HG02884 (cell line): ENCODE measurements at regions not wholly inside any gene's neighbourhood (a gene's known extent, or its start where the extent isn't known, plus 50 kb on each side); places are given as distances from the start of the nearest gene placed in this dataset.

Experiments
- ATAC-seq: cut with Tn5 transposase; IDR thresholded peaks from one replicate; pipeline ENCODE4 v1.9.1; 2021; ENCODE audit warnings: mild to moderate bottlenecking, moderate library complexity; ENCODE audit not compliant: unreplicated experiment

DNA sequence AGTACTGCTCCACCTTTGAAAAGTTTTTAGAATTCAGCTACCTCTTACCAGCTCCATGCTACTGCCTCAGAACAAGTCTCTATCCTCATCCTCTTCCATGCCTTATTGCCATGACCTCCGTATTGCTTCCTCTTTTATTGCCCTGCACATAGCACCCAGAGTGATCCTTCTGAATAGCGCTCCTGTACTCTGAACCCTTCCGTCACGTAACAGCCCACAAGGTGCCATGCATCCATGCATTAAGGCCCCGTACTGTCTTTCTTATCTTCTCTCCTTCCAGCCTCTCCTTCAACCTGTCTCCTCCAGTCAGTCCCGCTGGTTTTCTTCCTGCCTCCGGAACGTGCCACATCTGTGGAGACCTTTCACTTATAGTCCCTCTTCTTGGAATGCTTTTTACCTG is 273.3 kb upstream of the SEMA6A start:
- ATAC-seq: no peak

DNA sequence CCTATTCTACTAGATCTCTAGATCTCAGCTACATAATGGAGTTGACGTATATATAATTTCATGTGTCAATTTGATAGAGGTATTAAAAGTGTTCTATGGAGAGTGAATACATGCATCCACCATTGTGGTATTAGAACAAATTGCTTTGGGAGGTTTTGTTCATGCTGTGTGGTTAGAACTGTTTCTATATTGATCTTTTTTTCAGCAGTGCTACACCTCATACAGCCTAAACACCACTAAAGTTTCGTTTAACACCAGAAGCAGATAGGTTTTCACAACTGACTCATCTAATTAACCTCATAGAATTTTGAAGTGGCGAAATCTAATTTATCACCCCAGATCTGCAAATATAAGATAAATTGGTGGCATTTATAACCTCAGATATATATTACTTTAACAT is 269.4 kb upstream of the SEMA6A start:
- ATAC-seq: no peak

DNA sequence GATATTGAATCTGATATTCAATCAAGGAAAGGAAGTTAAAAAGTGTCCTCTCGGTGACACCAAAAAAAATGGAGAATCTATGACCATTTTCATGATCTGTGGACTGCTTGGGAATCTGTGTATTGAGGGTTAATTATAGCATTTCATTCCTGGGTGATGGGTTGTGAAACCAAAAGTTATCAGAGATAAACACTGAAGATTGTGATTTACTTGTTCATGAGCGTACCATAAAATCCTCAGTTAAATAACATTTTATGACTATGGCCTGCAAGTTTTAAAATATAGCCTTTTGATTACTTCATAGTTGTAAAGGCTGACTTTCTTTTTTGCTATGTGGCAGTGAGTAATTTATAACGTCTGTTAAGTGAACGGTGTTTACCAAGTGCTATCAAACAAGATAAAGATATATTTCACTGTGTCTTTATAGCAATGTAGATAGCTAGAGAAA is 267.9 kb upstream of the SEMA6A start:
- ATAC-seq: no peak

DNA sequence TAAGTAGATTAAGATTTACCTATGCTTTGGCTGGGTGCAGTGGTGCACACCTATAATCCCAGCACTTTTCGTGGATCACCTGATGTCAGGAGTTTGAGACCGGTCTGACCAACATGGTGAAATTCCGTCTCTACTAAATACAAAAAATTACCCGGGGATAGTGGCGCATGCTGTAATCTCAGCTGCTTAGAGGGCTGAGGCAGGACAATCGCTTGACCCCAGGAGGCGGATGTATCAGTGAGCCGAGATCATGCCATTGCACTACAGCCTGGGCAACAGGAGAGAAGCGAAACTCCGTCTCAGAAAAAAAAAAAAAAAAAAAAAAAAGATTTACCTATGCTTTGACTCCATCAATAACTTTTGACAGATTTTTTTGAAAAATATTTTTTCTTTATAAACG is 267.1 kb upstream of the SEMA6A start:
- ATAC-seq: no peak

DNA sequence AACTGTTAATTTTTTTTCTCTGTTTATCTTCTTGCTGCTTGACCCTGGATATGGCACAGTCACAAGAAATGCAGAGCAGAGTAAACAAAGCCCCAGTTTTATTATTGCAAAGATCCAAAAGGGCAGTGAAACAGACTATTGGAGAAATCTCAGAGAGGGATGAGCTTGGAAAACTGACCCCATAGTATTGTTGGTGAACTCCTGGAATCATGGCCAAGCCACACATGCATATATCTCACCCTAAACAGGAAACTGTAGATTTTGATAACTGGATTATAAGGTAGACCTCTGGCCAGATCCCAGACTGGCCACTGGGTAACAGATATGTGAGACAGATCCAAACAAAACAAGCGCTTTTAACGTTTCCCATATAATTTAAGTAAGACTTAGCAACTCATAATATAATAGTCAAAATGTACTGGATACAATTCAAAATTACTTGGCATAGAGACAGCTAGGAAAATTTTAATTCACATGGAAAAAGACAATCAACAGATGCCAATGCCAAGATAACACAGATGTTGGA is 263.5 kb upstream of the SEMA6A start:
- ATAC-seq: no peak

DNA sequence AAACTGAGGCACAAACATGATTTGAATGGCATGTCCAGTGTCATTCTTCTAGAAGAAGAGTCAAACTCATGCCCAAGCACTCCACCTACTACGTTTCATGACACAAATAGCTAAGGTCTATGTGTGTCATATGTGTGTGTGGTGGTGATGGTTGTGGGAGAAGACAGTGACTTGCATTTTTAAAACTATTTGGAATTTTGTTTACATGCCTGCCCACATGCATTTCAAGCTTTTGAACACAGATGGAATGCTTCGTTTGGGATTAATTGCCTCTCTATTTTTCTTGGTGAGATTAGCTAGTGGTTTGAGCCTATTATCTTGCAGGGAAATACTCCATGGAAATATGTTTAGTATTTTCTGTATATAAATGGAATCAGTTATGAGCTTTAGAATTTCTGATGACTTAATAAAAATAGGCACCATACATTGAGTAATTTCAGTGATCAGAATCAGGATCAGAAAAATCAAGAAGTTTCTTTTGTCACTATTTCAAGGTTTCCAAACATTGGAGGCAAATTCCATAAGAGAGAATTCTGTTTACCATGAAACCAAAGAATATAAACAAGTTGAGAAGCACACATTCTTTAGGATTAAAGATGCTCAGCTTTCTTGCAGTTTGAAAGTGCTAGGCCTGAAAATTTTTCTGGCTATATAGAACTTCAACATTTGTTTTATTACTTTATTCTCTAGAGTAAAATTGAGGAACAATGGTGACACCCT is 260.3 kb upstream of the SEMA6A start:
- ATAC-seq: no peak

DNA sequence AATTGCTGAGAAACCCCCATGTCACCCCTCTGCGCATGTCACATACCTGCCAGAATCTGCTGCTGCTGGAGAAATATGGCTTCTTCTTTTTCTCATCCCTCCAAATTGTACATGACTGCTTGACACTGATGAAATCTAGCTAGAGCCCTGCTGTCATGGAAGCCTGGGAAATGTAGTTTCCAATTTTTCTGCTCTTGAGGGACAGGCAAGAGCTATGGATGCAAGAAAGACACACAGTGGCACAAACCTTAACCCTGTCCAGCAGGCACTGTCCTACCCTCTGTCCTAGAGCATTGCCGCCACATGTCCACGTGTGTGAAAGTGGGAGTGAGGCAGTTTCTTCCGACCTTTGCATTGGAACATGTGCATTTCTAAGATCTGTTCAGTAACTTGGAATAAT is 255.5 kb upstream of the SEMA6A start:
- ATAC-seq: no peak

DNA sequence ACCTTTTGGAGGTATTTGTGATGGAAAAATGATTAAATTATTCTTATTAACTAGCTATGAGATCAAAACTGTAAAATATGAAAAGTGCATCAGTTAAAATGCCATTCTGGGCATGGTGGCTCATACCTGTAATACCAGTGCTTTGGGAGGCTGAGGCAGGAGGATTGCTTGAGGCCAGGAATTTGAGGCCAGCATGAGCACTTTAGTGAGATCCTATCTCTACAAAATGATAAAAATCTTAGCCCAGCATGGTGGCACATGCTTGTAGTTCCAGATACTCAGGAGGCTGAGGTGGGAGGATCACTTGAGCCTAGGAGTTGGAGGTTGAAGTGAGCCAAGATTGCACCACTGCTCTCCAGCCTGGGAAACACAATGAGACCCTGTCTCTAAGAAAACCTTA is 252.5 kb upstream of the SEMA6A start:
- no peak for ATAC-seq

DNA sequence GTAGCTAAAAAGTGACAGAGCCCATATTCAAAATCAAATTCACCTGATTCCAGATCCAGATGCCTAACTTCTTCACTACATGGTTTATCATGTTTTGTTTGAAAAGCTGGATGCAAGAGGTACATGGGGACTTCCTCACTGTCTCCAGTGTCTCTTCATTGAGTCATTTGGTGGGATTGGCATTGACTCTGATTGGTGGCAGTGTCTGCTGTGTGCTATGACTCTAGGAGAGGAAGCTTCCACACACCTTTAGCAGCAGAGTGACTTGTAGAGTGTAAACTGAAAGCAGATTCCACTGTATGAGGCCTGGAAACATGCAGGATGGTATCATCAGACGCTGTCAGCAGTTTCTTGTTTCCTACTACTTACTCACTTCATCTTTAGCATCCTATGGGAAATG is 250.9 kb upstream of the SEMA6A start:
- ATAC-seq: no peak

DNA sequence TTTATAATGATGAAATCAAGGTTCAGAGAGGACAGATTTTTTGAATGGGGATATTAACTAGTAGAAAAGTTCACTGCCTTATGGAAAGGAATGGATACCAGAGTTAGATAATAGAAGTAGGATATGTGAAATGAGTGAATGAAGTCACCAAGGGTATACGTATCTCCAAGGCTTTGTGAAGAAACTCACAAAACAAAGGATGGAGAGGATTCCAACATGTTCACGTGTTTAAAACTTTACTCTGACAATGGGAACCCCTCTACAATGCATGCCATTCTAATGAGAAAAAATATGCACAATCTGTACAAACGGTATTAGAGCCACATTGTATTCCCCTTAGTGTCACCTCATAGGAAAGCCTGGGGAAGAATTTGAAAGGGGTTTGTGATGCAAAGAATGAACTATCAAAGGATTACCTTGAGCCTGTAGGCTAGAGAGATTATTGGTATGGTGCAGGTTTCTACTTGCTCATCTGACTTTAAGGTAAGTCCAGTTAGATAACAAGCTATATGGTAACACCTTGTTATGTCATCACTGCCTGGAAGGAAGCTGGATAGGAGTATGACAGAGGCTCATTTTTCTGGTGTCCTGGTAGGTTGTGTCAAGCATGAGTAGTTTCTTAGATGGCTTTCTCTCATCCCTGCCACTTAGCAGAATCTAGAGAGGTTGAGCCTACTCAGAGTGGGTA is 250.3 kb upstream of the SEMA6A start:
- ATAC-seq: no peak

DNA sequence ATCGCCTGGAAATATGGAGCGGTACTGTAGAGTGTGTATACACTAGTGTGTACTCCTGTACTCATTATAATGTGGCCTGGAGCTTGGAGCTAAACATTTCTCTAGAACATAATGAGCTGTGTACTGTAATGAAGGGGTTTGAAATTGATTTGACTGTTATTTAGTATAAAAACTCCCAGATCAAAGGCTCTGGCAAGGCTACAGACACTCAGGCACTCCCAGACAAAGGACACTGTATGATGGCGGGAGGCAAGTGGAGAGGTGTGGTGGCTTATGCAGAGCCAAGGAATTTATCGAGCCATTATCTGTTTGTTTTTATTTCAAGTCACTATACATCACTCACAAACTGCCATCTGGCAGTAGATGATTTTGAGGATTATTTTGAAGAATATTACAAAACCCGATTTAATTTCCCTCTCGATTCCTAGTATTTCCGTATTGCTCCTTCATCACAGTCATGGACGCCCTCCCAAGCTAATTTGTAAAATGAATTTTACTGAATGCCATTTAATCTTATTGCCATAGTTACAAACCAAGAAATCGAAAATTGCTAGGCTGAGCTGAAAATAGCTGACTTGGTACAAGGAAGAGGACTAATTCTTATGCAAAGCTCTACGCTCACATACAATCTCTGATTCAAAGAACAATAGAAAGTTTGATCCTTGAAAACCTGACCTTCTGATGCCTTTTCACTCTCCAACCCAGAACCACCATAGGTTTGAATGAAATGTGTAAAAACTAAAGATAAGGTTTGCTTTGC is 240.2 kb upstream of the SEMA6A start:
- ATAC-seq: no peak

DNA sequence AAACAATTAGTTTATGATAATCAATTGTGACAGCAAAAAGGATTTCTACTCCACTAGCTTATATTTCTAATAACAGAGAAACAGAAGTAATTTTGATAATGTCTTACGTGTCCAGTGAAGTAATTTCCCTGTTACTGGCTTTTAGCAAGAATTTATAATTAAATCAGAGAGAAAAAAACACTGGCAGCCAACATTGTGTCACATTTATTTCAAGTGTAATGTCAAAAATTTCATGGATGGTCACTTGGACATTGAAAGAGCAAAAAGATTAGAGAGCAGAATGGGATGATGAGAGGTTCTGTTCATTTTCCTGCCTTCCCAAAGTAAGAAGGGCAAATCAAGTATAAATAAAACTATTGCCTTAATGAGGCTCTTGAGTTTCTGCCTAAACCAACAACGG is 239.3 kb upstream of the SEMA6A start:
- ATAC-seq: no peak

DNA sequence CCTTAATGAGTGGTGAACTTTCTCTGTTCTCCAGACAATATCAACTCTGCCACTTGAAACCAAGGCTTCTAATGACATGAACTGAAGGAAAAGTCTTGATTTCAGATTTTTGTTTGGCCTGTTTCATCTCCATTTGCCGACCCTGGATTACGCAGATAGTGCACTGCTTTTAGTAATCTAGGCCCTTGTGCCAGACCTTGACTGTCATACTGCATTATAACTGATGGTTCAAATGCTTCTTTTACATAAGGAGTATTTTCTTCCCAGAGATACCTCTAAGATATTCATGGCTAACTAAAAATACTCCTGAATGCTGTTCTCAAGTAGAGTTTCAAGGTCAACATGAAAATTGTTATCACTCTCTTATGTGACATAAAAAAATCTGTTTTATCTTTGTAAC is 238.7 kb upstream of the SEMA6A start:
- ATAC-seq: no peak

DNA sequence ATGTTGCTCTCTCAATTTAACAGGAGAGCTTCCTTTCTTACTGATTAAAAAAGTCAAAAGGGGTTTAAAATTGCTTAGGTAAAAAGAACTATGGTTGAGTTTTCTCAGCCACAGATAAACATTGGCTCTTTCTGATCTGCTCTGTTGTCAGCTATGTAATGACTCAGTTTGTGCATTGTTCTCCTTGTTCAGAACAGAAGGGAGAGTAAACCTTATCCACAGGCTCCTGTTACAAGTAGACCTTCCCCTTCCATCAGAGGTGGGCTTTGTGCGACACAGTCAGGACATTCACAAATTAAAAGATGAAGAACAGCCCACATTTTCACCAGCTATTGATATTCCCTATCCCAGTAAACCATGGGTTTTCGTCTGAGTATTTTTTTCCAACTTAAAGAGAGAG is 236.3 kb upstream of the SEMA6A start:
- ATAC-seq: no peak

DNA sequence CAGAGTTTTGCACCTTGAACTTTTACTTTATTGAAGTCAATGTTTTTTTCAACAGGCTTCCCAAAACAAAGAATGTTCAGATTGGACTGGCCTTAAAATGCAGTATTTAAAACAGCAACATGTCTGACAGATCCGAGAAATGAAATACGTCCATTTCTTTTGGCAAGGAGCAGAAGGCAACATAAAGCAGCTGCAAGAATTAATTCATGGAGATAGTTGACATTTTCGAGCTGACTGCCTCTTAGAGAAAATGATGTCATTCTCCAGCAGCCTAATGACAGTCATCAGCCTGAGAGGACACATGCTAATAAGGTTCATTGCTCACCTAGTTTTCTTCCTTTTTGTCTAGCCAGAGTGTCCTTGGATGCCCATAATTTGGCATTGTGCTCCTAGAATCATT is 232.2 kb upstream of the SEMA6A start:
- no peak for ATAC-seq

DNA sequence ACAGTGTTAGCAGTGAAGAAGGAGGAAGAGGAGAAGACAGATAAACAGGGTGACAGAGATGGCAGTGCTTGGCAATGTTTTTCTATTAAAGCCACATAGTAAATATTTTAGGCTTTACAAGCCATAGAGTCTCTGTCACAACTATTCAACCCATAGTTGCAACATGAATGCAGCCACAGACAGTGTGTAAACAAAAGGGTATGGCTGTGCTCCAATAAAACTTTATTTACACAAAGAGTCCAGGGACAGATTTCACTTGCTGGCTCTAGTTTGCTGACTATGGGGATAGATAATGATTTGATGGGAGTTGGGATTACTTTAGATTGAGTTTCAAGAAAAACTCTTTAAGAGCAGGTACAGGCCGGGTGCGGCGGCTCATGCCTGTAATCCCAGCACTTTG is 224.8 kb upstream of the SEMA6A start:
- no peak for ATAC-seq

DNA sequence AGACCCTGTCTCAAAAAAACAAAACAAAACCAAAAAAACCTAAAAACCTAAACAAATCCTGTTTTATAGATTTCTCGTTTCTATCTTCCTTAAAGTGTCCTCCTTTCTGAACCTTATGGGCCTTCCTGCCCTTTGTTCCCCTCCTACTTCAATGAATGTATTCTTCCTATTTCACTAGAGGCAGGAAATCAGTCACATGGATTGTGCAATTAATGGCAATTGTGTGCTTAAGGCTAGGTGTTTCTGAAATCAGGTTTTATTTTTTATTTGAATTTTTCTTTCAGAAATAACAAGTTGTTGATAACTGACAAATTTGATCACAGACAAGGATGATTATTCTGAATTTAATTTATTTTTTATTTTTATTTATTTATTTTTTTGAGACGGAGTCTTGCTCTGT is 220.6 kb upstream of the SEMA6A start:
- ATAC-seq: no peak

DNA sequence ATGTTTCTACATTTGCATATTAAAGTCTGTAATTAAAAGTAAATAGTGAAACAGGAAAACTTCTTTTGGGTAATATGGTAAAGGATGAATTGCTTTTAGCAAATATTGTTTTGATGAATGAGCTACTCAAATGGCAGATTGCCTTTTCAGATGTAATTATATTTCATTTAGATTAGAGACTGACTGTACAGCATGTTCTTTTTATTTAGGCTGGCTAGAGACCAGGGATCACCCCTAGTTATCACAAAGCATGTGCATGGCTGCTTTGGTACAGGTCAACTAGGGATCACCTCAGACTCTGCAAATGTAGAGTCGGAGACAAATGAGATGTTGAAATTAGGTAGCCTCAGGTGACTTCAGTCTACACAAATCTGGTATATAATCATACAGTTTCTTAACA is 214.9 kb upstream of the SEMA6A start:
- no peak for ATAC-seq

DNA sequence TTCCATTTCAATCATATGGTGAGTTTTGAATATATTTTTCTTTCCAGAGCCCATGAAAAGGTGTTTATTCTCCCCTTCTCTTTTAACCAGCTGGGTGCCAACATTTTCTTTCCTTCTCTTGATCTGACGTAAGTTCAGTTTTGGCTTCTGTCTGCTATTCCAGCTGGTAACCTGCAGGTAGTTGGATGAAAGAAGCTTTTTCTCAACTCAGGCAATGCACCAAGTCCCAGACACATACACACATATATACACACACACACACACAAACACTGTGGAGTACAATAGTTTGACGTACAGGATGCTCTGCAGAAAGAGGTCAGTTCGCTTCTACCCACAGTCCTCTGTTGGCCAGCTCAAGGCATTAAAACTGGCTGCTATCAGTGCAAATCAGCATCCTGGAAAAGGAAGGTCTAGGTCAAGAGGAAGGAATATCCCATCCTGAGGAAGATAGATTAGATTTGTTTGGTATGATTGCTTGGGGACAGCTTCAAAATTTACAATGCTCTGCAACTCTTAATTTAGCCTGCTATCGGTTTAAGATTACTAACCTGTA is 214.3 kb upstream of the SEMA6A start:
- no peak for ATAC-seq

DNA sequence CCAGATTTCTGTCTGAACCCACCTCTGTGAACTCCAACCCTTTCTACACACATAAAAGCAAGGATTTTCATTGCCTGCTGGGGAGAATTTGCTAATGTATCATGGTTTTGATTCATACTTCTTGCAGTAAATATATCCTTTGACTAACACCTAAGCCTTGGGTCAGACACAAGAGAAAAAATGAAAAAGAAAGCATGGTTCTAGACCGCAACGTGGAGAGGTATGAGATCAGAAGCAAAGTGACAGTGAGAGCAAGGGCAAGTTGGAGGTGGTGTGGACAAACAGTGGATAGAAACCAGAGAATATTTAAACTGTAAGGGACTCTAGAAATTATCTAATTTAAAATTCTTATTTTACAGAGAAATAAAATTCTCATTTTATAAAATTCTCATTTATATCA is 212.9 kb upstream of the SEMA6A start:
- no peak for ATAC-seq

DNA sequence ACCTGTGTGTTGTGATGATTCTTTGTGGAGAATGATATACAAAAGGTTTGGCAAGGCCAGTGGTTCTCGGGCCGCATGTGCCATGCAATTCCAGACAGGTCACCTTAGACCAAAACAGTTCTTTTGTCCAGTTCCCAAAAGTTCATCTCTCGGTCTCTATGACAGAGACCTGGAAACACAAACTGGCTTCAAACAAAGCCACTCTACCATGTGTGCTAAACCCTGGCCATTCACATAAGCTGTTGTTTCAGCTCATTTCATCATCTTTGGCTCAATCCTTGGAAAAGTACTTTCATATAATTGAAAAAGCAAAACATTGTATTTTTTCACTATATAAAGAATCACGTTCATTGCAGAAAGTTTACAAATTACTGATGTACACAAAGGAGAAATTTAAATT is 210.5 kb upstream of the SEMA6A start:
- ATAC-seq: no peak

DNA sequence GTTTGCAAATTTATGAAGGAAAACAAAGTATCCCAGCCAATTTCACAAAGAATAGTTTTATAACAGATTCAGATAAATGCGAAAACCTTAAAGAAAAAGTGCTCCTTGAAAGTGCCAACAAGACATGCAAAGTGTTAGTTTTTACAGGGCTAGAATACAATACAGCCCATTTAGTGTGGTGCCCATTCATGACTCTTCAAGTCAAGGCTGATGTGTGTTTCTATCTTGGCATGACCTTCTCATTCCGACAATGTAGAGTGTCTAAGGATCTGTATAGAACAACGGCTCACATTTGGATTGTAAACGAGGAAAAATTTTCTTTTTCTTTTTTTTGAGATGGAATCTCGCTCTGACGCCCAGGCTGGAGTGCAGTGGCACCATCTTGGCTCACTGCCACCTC is 205.2 kb upstream of the SEMA6A start:
- ATAC-seq: no peak
